ENCODE measurements at regions not wholly inside any gene's neighbourhood (a gene's known extent, or its start where the extent isn't known, plus 50 kb on each side); places are given as distances from the start of the nearest gene placed in this dataset.

DNA sequence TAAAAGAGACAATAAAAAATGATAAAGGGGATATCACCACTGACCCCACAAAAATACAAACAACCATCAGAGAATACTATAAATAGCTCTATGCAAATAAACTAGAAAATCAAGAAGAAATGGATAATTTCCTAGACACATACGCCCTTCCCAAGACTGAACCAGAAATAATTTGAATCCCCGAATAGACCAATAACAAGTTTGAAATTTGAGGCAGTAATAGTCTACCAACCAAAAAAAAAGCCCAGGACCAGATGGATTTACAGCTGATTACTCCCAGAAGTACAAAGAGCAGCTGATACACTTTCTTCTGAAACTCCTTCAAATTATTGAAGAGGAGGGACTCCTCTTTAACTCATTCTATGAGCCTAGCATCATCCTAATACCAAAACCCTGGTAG lies 128.1 kb downstream of the DMRTA1 start:
- Histone ChIP-seq H3K9me3 (ENCODE audit: insufficient read depth, low read length) (no peaks in the 10 kb centered on the region), H2AFZ (ENCODE audit: low read depth, low read length, severe bottlenecking) (no peak overlapping the region), H3K27me3 (ENCODE audit: low read length) (no peaks in the 10 kb centered on the region), H3K9ac (ENCODE audit: low read length) (no peak overlapping the region), H3K79me2 (ENCODE audit: insufficient read depth, low read length) (no peaks in the 10 kb centered on the region), H3K4me3 (ENCODE audit: insufficient read depth, low read length, poor library complexity, severe bottlenecking) (no peak overlapping the region), H3F3A (ENCODE audit: insufficient read depth) (no peaks in the 10 kb centered on the region), H3K4me2 (ENCODE audit: low read depth, low read length, poor library complexity, severe bottlenecking) (no peak overlapping the region), H4K20me1 (ENCODE audit: low read depth, low read length) (no peaks in the 10 kb centered on the region), H3K9me2 (replicated peaks; ENCODE audit: insufficient read depth, low read length) (no peaks in the 10 kb centered on the region), H3K36me3 (ENCODE audit: low read length) (no peaks in the 10 kb centered on the region), H3K27ac (ENCODE audit: low read depth, low read length) (no peak overlapping the region)
- TF ChIP-seq EZH2phosphoT487 (conservative IDR thresholded peaks at IDR 0.05; ENCODE audit: low read length) (no peak), CTCF (IDR thresholded peaks at IDR 0.05; ENCODE audit: insufficient read depth, low read length, poor library complexity, severe bottlenecking) (no peak)

DNA sequence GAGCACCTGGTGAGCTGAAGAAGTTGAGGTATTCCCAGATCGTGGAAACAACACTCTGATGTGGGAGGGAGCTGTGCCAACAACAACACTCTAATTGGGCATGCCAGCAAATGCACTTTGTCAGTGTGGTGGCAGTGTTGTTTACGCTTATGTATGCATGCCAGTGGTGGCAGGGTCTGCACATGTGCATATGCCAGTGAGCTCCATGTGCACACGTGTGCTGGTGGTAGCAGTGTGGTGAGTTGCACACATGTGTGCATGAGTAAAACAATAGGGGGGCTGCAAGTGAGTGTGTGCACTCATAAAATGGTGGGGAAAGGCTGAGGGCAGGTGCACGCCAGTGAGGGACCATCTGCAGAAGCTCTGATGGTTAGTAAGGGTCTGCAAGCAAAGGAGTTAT lies 134.2 kb downstream of the DMRTA1 start:
- H3K27me3 ChIP-seq (ENCODE audit: low read length) = no peaks in the 10 kb centered on the region
- no peaks in the 10 kb centered on the region for H3K36me3 ChIP-seq (ENCODE audit: low read length)
- H4K20me1 ChIP-seq (ENCODE audit: low read depth, low read length) = no peaks in the 10 kb centered on the region
- H3K79me2 ChIP-seq (ENCODE audit: insufficient read depth, low read length) = no peaks in the 10 kb centered on the region
- no peak overlapping the region for H3K27ac ChIP-seq (ENCODE audit: low read depth, low read length)
- H3K9ac ChIP-seq (ENCODE audit: low read length) = no peak overlapping the region
- no peaks in the 10 kb centered on the region for H3F3A ChIP-seq (ENCODE audit: insufficient read depth)
- no peak overlapping the region for H2AFZ ChIP-seq (ENCODE audit: low read depth, low read length, severe bottlenecking)
- H3K4me2 ChIP-seq (ENCODE audit: low read depth, low read length, poor library complexity, severe bottlenecking) = no peak overlapping the region
- no peak overlapping the region for H3K4me3 ChIP-seq (ENCODE audit: insufficient read depth, low read length, poor library complexity, severe bottlenecking)
- TF ChIP-seq CTCF (IDR thresholded peaks at IDR 0.05; ENCODE audit: insufficient read depth, low read length, poor library complexity, severe bottlenecking) (no peak), EZH2phosphoT487 (conservative IDR thresholded peaks at IDR 0.05; ENCODE audit: low read length) (no peak)
- H3K9me2 ChIP-seq (replicated peaks; ENCODE audit: insufficient read depth, low read length) = no peaks in the 10 kb centered on the region
- H3K9me3 ChIP-seq (ENCODE audit: insufficient read depth, low read length) = 0 out of 2 replicates have a peak, but pooled peaks cover 5% of the 10 kb centered on the region

DNA sequence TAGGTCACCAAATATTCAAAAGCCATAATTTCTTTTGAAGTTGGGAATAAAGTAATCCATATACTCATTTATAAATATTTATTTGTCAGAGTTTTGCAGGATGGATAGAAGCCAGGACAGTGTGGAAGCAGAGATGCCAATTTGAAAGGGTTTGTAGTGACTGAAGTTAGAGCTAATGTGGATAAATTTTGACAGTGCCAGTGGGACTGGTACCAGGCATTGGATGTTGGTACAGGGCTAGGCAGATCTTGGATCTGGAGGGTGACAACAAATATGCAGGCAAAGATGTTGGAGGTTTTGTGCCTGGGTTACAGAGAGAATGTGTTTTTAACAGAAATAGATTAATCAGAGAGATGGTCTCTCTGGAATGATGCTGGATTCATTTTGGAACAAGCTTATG lies 135.6 kb downstream of the DMRTA1 start:
- Histone ChIP-seq H3K27ac (ENCODE audit: low read depth, low read length) (no peak overlapping the region), H3K9me2 (replicated peaks; ENCODE audit: insufficient read depth, low read length) (no peaks in the 10 kb centered on the region), H3K36me3 (ENCODE audit: low read length) (no peaks in the 10 kb centered on the region), H3K27me3 (ENCODE audit: low read length) (no peaks in the 10 kb centered on the region), H3K4me3 (ENCODE audit: insufficient read depth, low read length, poor library complexity, severe bottlenecking) (no peak overlapping the region), H4K20me1 (ENCODE audit: low read depth, low read length) (no peaks in the 10 kb centered on the region), H2AFZ (ENCODE audit: low read depth, low read length, severe bottlenecking) (no peak overlapping the region), H3K79me2 (ENCODE audit: insufficient read depth, low read length) (no peaks in the 10 kb centered on the region), H3F3A (ENCODE audit: insufficient read depth) (no peaks in the 10 kb centered on the region), H3K4me2 (ENCODE audit: low read depth, low read length, poor library complexity, severe bottlenecking) (no peak overlapping the region), H3K9me3 (ENCODE audit: insufficient read depth, low read length) (0 out of 2 replicates have a peak, but pooled peaks cover 5% of the 10 kb centered on the region), H3K9ac (ENCODE audit: low read length) (no peak overlapping the region)
- no peak for TF ChIP-seq CTCF (IDR thresholded peaks at IDR 0.05; ENCODE audit: insufficient read depth, low read length, poor library complexity, severe bottlenecking)
- no peak for TF ChIP-seq EZH2phosphoT487 (conservative IDR thresholded peaks at IDR 0.05; ENCODE audit: low read length)

All from SU-DHL-6 (cell line).